Psoas muscle (tissue), 7 donors: ENCODE measurements at regions not wholly inside any gene's neighbourhood (a gene's known extent, or its start where the extent isn't known, plus 50 kb on each side); places are given as distances from the start of the nearest gene placed in this dataset.

Experiments used
- ATAC-seq, 4 donors: fragments of 200-7000 bp; cut with Tn5 transposase; one replicate each; pipeline ENCODE4 v1.9.1; 2020; ENCODE audit warnings: moderate library complexity in 3 of 4, mild to moderate bottlenecking in 2 of 4
- DNase-seq, 2 donors: peaks; one replicate each; pipeline ENCODE4 v3.0.0-alpha.2; 2020
- H3K27ac ChIP-seq: fragments of 200-600 bp; one replicate; pipeline ENCODE4 v1.8.0; 2022
- H3K27me3 ChIP-seq, 3 donors: fragments of 200-600 bp in 1 of 3; one replicate each; pipeline versions ENCODE4 v1.6.1 to v1.8.0; 2013 to 2022; ENCODE audit warnings: low read length in 2 of 3, mild to moderate bottlenecking in 2 of 3, moderate library complexity in 1 of 3; ENCODE audit not compliant: insufficient read depth in 3 of 3
- H3K36me3 ChIP-seq, 2 donors: fragments of 200-600 bp in 1 of 2; one replicate each; pipeline versions ENCODE4 v1.6.1 to v1.8.0; 2013 to 2022; ENCODE audit warnings: low read depth in 1 of 2, mild to moderate bottlenecking in 1 of 2, moderate library complexity in 1 of 2; ENCODE audit not compliant: insufficient read depth in 1 of 2
- H3K4me1 ChIP-seq: fragments of 200-600 bp; one replicate; pipeline ENCODE4 v1.8.0; 2022
- H3K4me3 ChIP-seq: fragments of 200-600 bp; one replicate; pipeline ENCODE4 v1.8.0; 2022; ENCODE audit warnings: mild to moderate bottlenecking
- H3K9me3 ChIP-seq: fragments of 200-600 bp; one replicate; pipeline ENCODE4 v1.8.0; 2022
- CTCF ChIP-seq: fragments of 200-600 bp; IDR thresholded peaks from one replicate; pipeline ENCODE4 v1.8.0; 2022; ENCODE audit warnings: antibody characterized with exemption
- WGBS, 3 donors: extraction: QIAGEN DNeasy Blood & Tissue Kit; methylation state at CpG; one replicate each; pipeline versions ENCODE4 v1.1.6 to v1.1.7; 2013; 5-methylcytosine and 5-hydroxymethylcytosine counted together
- intact Hi-C, 2 donors: fragments of 100-400 bp; cut with DNase I; formaldehyde crosslinking; loops; one replicate each; pipeline versions ENCODE4 v1.11.0 to v1.14.2; 2022
- donor health status: healthy with polysubstance abuse.
- donor health status: DM: no; HTN: no; CAD: no; lungs with moderate emphysema.
- donor health status: Bipolar disorder and iron deficiency.
- donor health status: healthy.
- donor health status: DM: yes; HTN: yes; CAD: no.
- donor health status: DM: no; HTN: no; CAD: no.
- donor health status: DM: yes; HTN: yes; CAD: no.

DNA sequence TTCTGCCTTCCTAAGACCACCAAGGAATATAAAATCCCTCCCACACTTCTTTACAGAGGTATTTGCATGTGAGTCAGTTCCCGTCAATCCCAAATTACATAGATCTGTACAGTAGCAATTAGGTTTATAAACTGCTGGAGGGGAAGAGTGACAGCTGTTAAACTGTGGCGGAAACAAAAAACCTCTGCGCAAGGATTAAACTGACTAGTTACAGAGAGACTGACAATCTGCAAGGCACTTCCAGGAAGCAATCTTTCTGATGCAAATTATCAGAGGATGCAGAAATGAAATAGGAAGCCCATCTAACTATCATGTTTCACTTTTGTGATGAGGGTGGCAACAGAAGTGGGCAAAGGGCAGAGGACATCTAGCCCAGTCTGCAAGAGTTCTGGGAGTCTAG lies 150.4 kb downstream of the RTP4 start:
- Histone ChIP-seq H3K4me1 (no peaks in the 10 kb centered on the region), H3K4me3 (no peak overlapping the region), H3K9me3 (no peaks in the 10 kb centered on the region), H3K27me3 (no peaks in the 10 kb centered on the region), H3K27ac (no peak overlapping the region), H3K36me3 (no peaks in the 10 kb centered on the region)
- DNase-seq (no peak), ATAC-seq (no peak)
- TF ChIP-seq CTCF, result no peak
- intact Hi-C loops, result no loop called here
- 69 to 93% (median 79%) methylated on average over 3 of the region's 3 CpGs for WGBS, 3 donors

GRCh38 chr3:187518207-187518606 lies 150.0 kb downstream of the RTP4 start:
- ATAC-seq, result no peak
- 53 to 78% (median 59%) methylated on average over 2 of the region's 2 CpGs for WGBS, 3 donors
- TF ChIP-seq CTCF, result no peak

GRCh38 chr3:187516446-187517185 lies 148.4 kb downstream of the RTP4 start:
- no peak for TF ChIP-seq CTCF
- DNase-seq (no peak), ATAC-seq (no peak)
- Histone ChIP-seq H3K36me3 (no peaks in the 10 kb centered on the region), H3K4me3 (no peak overlapping the region), H3K9me3 (no peaks in the 10 kb centered on the region), H3K27ac (no peak overlapping the region), H3K27me3 (no peaks in the 10 kb centered on the region), H3K4me1 (no peaks in the 10 kb centered on the region)
- intact Hi-C loops, result no loop called here
- WGBS, 3 donors, result 72 to 78% (median 77%) methylated on average over 8 of the region's 8 CpGs

More at GRCh38 chr3:187518207-187518606, 150.0 kb downstream of the RTP4 start:
- no peak overlapping the region for H3K27ac ChIP-seq
- H3K9me3 ChIP-seq, result no peaks in the 10 kb centered on the region
- H3K27me3 ChIP-seq, result no peaks in the 10 kb centered on the region
- H3K4me1 ChIP-seq, result no peaks in the 10 kb centered on the region
- intact Hi-C loops, result no loop called here
- H3K4me3 ChIP-seq, result no peak overlapping the region
- H3K36me3 ChIP-seq, result no peaks in the 10 kb centered on the region
- no peak for DNase-seq

- 73 to 78% (median 74%) methylated on average over 5 of the region's 5 CpGs for WGBS, 3 donors
- H3K36me3 ChIP-seq, result no peaks in the 10 kb centered on the region
- DNase-seq, result no peak
- no peaks in the 10 kb centered on the region for H3K9me3 ChIP-seq
- H3K4me1 ChIP-seq, result no peaks in the 10 kb centered on the region
- no peak overlapping the region for H3K27ac ChIP-seq
- peaks cover 0 to under 1% (median 0%) of the 10 kb centered on the region in 3 donors for H3K27me3 ChIP-seq
- TF ChIP-seq CTCF, result no peak
- H3K4me3 ChIP-seq, result no peak overlapping the region
- intact Hi-C loops, result no loop called here
- ATAC-seq, result no peak
Measured at GRCh38 chr3:187507905-187508304, 139.7 kb downstream of the RTP4 start.

GRCh38 chr3:187507266-187507665 lies 139.1 kb downstream of the RTP4 start:
- ATAC-seq (no peak), DNase-seq (no peak)
- no peak for TF ChIP-seq CTCF
- no peaks in the 10 kb centered on the region for H3K4me1 ChIP-seq
- H3K9me3 ChIP-seq, result no peaks in the 10 kb centered on the region
- WGBS, 3 donors, result 85 to 89% (median 87%) methylated on average over 1 of the region's 1 CpG
- H3K27me3 ChIP-seq, result peaks cover 0 to 2% (median 0%) of the 10 kb centered on the region in 3 donors
- intact Hi-C loops, result no loop called here
- no peak overlapping the region for H3K4me3 ChIP-seq
- no peak overlapping the region for H3K27ac ChIP-seq
- no peaks in the 10 kb centered on the region for H3K36me3 ChIP-seq
